Activated CD4-positive, alpha-beta memory T cell treated with anti-CD3 and anti-CD28 coated beads for 36 hours (primary cell): ENCODE measurements at regions not wholly inside any gene's neighbourhood (a gene's known extent, or its start where the extent isn't known, plus 50 kb on each side); places are given as distances from the start of the nearest gene placed in this dataset.
"Not testable (repeated sequence)": the region's sequence is repeated elsewhere in the genome, so short reads cannot be mapped to it uniquely, and the experiment has no call there.

ENCODE experiments used
- CTCF ChIA-PET: fragments of 350-600 bp; sonication (Branson Sonifier 250); formaldehyde crosslinking; loops from one replicate; lab custom pipeline; 2021; ENCODE audit warnings: antibody characterized with exemption, inconsistent platforms; lab: Charles Lee
- POLR2A ChIA-PET: fragments of 350-600 bp; sonication (Branson Sonifier 250); formaldehyde crosslinking; loops from one replicate; lab custom pipeline; 2021; ENCODE audit warnings: antibody characterized with exemption; lab: Charles Lee
- DNase-seq: peaks from one replicate; pipeline ENCODE4 v3.0.0-alpha.2; 2020
- H3K27ac Mint-ChIP-seq: one replicate; pipeline ENCODE4 v1.8.0; 2021; ENCODE audit warnings: mixed read lengths
- H3K27me3 Mint-ChIP-seq: one replicate; pipeline ENCODE4 v1.8.0; 2021; ENCODE audit warnings: mixed read lengths
- H3K36me3 Mint-ChIP-seq: one replicate; pipeline ENCODE4 v1.8.0; 2021; ENCODE audit warnings: mixed read lengths
- H3K4me1 Mint-ChIP-seq: one replicate; pipeline ENCODE4 v1.8.0; 2021; ENCODE audit warnings: low read depth, mixed read lengths
- H3K4me3 Mint-ChIP-seq: one replicate; pipeline ENCODE4 v1.8.0; 2021; ENCODE audit warnings: mild to moderate bottlenecking, mixed read lengths
- H3K9me3 Mint-ChIP-seq: one replicate; pipeline ENCODE4 v1.8.0; 2021; ENCODE audit warnings: mixed read lengths
- intact Hi-C: fragments of 100-400 bp; cut with micrococcal nuclease; formaldehyde crosslinking; loops from one replicate; pipeline ENCODE4 v1.15.1; 2023

DNA sequence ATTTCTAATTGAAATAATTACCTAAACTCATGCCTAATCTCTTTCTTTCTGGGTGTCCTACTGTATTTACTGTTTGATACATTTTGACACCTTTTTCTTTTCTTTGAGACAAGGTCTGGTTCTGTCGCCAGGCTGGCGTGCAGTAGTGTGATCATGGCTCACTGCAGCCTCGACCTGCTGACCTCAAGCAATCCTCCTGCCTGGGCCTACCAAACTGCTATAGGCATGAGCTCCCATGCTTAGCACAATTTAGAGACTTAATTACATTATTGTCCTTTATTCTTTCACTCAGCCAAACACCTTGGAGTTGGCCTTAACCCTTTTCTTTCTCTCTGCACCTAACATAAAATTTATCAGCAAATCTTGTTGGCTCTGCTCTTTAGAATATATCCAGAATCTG, 139.8 kb upstream of the KIF26B start:
- Mint-ChIP-seq H3K4me1 (no peaks in the 10 kb centered on the region), H3K27me3 (no peaks in the 10 kb centered on the region), H3K36me3 (no peaks in the 10 kb centered on the region), H3K4me3 (no peak overlapping the region), H3K9me3 (no peaks in the 10 kb centered on the region), H3K27ac (no peak overlapping the region)
- DNase-seq = no peak
- intact Hi-C loops = no loop called here
- CTCF ChIA-PET = no interaction called here
- POLR2A ChIA-PET = no interaction called here

DNA sequence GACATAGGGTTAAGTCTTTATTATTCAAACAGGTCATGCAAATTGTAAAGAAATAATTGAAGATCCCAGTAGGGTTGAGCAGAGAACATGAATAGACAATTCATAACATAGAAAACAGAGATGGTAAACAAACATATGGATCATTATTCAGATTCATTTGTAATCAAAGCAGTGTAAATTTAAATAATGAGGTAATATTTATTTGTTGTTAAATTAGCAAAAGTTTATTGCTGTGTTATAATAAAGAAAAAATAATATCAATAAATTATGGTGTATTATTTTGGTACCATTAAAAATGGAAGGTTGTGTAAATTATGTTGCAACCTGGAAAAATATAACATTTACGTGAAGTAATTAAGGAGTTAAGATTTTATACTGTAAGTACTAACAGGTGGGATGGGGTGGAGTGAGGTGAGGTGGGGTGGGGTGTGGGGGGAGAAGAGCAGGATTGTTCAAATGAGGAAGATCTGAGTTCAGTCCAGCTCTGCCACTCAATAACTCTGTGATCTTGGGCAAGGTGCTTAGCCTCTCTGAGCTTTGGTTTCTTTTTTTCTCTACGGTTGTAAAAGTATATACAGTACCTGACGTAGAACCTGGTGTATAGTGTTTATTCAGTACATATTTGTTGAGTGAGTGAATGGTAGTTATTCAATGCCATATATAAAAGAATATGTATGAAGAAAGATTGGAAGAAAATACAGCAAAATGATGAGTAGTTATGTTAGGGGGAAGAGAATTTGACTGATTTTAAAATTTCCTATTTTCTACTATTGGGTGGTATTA, 140.3 kb upstream of the KIF26B start:
- ChIA-PET CTCF (no interaction called here), POLR2A (no interaction called here)
- Mint-ChIP-seq H3K27me3 (no peaks in the 10 kb centered on the region), H3K27ac (no peak overlapping the region), H3K4me3 (no peak overlapping the region), H3K9me3 (no peaks in the 10 kb centered on the region), H3K4me1 (no peaks in the 10 kb centered on the region), H3K36me3 (no peaks in the 10 kb centered on the region)
- intact Hi-C loops = no loop called here
- no peak for DNase-seq

DNA sequence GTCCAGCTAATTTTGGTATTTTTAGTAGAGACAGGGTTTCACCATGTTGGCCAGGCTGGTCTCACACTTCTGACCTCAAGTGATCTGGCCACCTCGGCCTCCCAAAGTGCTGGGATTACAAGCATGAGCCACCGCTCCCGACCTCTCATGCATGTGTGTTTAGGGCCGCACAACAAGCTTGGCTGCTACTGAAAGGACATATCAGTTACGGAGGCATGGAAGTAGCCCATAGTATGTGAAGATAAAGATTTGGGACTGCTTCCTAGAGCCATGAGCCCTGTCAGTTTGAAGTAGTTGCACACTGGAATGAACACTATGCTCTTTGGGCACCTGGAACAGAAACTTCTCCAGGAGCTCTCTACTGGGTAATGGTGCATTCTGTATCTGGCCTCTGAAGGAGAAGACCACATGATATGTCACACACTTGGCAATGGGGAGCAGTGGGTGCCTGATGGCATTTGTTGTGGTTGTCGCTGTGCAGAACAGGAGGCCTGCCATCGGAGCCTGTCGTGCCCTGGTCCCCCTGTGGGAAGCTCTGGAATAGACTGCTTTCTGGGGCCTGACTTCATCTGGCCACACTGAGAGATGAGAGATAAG, 144.7 kb upstream of the KIF26B start:
- no peak overlapping the region for H3K4me3 Mint-ChIP-seq
- H3K27ac Mint-ChIP-seq = no peak overlapping the region
- no peaks in the 10 kb centered on the region for H3K27me3 Mint-ChIP-seq
- DNase-seq = no peak
- intact Hi-C loops = no loop called here
- CTCF ChIA-PET = interaction anchor here (1.1 kb wide), 1 partner anchor 32 kb away, joined by 3 read pairs; no protein-coding TSS in a partner anchor
- POLR2A ChIA-PET = no interaction called here
- no peaks in the 10 kb centered on the region for H3K9me3 Mint-ChIP-seq
- H3K4me1 Mint-ChIP-seq = no peaks in the 10 kb centered on the region
- H3K36me3 Mint-ChIP-seq = no peaks in the 10 kb centered on the region

DNA sequence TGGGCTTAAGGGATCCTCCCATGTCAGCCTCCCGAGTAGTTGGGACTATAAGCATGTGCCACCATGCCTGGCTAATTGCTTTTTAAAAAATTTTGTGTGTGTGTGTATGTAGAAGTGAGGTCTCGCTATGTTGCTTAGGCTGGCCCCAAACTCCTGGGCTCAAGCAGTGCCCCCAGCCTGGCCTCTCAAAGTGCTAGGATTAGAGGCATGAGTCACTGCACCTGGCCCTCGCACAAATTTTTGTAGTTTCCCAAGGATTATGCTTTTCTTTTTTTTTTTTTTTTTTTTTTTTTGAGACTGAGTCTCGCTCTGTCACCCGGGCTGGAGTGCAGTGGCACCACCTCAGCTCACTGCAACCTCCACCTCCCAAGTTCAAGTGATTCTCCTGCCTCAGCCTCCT, 144.4 kb upstream of the HNRNPU start:
- CTCF ChIA-PET = interaction anchor here (2.0 kb wide), 1 partner anchor 34 kb away, joined by 6 read pairs; no protein-coding TSS in a partner anchor
- Mint-ChIP-seq H3K36me3 (no peaks in the 10 kb centered on the region), H3K9me3 (no peaks in the 10 kb centered on the region), H3K27me3 (no peaks in the 10 kb centered on the region), H3K4me3 (no peak overlapping the region), H3K4me1 (no peaks in the 10 kb centered on the region), H3K27ac (no peak overlapping the region)
- no peak for DNase-seq
- POLR2A ChIA-PET = interaction anchor here (0.6 kb wide), 1 partner anchor 115 kb away, joined by 4 read pairs; no protein-coding TSS in a partner anchor
- intact Hi-C loops = no loop called here

DNA sequence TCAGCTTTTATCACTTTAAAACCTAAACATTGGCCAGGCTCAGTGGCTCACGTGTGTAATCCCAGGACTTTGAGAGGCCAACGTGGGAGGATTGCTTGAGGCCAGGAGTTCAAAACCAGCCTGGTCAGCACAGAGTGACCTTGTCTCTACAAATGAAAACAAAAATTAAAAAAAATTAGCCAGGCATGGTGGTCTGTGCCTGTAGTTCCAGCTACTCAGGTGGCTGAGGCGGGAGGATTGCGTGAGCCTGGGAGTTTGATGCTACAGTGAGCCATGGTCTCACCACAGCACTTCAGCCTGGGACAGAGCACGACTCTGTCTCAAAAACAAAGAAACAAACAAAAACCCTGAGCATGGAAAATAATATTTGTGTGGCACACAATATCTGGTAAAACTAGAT, 143.5 kb upstream of the HNRNPU start:
- CTCF ChIA-PET = interaction anchor here (2.0 kb wide), 1 partner anchor 35 kb away, joined by 6 read pairs; no protein-coding TSS in a partner anchor
- H3K36me3 Mint-ChIP-seq = no peaks in the 10 kb centered on the region
- H3K27ac Mint-ChIP-seq = no peak overlapping the region
- no peaks in the 10 kb centered on the region for H3K9me3 Mint-ChIP-seq
- intact Hi-C loops = no loop called here
- no peak overlapping the region for H3K4me3 Mint-ChIP-seq
- DNase-seq = no peak
- H3K4me1 Mint-ChIP-seq = no peaks in the 10 kb centered on the region
- H3K27me3 Mint-ChIP-seq = no peaks in the 10 kb centered on the region
- POLR2A ChIA-PET = no interaction called here

DNA sequence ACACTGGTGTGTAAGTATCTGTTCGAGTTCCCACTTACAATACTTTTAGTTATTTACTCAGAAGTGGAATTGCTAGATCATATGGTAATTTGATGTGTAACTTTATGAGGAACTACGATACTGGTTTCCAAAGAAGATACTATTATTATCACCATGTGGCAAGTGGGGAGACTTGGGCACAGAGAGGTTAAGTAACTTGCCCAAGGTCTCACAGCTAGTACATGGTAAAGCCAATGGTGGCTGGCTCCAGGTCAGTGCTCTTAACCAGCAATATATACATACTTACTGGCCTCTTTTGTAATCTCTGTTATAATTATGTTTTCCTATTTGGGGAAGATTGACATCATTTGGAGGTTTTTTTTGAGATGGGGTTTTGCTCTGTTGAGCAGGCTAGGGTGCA, 138.9 kb upstream of the HNRNPU start:
- intact Hi-C loops = no loop called here
- no peaks in the 10 kb centered on the region for H3K4me1 Mint-ChIP-seq
- no peak for DNase-seq
- no peak overlapping the region for H3K4me3 Mint-ChIP-seq
- no peaks in the 10 kb centered on the region for H3K9me3 Mint-ChIP-seq
- no peaks in the 10 kb centered on the region for H3K36me3 Mint-ChIP-seq
- ChIA-PET POLR2A (no interaction called here), CTCF (no interaction called here)
- no peak overlapping the region for H3K27ac Mint-ChIP-seq
- H3K27me3 Mint-ChIP-seq = no peaks in the 10 kb centered on the region

DNA sequence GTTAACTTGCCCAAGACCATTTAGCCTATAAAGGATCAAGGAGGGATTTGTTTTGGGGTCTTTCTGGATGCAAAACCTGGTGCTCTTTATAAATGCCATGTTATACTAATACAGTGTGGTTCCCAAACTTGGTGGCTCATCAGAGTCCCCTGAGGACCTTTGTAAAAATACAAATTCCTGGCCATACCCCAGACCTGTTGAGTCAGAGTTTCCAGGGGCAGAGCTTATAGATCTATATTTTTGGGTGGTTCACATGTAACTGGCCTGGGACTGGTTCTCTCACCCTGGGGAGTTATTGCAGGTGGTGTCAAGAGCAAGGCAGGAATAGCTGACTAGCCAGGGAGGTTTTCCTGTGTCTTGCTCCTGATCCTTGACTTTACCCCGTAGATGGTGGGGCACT, 136.9 kb upstream of the HNRNPU start:
- Mint-ChIP-seq H3K4me1 (no peaks in the 10 kb centered on the region), H3K4me3 (no peak overlapping the region), H3K27me3 (peaks cover 2% of the 10 kb centered on the region), H3K36me3 (no peaks in the 10 kb centered on the region), H3K9me3 (no peaks in the 10 kb centered on the region), H3K27ac (no peak overlapping the region)
- ChIA-PET POLR2A (no interaction called here), CTCF (interaction anchor here (0.6 kb wide), 1 partner anchor 41 kb away, joined by 3 read pairs; no protein-coding TSS in a partner anchor)
- intact Hi-C loops = no loop called here
- no peak for DNase-seq

DNA sequence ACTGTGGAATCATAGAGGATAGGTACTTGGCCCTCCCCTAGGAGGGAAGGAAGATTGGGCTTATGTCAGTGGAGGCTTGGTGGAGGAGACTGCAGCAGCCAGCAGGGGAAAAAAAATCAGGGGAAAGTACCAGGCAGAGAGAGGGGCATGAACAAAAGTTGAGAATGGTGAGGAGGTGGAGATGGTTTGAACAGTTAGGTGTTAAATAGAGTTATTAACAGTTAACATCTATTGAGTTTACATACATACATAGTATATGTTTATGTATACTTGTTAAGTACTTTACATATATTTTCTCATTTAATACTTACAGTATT, 136.5 kb upstream of the HNRNPU start:
- H3K27me3 Mint-ChIP-seq = peaks cover 2% of the 10 kb centered on the region
- H3K4me1 Mint-ChIP-seq = no peaks in the 10 kb centered on the region
- intact Hi-C loops = no loop called here
- H3K36me3 Mint-ChIP-seq = no peaks in the 10 kb centered on the region
- no peaks in the 10 kb centered on the region for H3K9me3 Mint-ChIP-seq
- no peak overlapping the region for H3K27ac Mint-ChIP-seq
- CTCF ChIA-PET = interaction anchor here (0.6 kb wide), 1 partner anchor 41 kb away, joined by 3 read pairs; no protein-coding TSS in a partner anchor
- DNase-seq = no peak
- POLR2A ChIA-PET = no interaction called here
- H3K4me3 Mint-ChIP-seq = no peak overlapping the region

DNA sequence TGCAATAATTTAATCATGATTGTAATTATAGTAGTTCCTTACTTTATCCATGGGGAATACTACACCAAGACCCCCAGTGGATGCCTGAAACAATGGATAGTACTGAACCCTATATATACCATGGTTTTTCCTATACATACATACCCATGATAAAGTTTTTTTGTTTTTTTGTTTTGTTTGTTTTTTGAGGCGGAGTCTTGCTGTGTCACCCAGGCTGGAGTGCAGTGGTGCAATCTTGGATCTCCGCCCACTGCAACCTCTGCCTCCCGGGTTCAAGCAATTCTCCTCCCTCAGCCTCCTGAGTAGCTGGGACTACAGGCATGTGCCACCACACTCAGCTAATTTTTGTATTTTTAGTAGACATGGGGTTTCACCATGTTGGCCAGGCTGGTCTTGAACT, 135.3 kb upstream of the HNRNPU start:
- DNase-seq, H3K9me3 Mint-ChIP-seq, H3K4me1 Mint-ChIP-seq, H3K27me3 Mint-ChIP-seq, H3K27ac Mint-ChIP-seq, POLR2A ChIA-PET, H3K4me3 Mint-ChIP-seq, H3K36me3 Mint-ChIP-seq, CTCF ChIA-PET, intact Hi-C loops: not testable (repeated sequence)

DNA sequence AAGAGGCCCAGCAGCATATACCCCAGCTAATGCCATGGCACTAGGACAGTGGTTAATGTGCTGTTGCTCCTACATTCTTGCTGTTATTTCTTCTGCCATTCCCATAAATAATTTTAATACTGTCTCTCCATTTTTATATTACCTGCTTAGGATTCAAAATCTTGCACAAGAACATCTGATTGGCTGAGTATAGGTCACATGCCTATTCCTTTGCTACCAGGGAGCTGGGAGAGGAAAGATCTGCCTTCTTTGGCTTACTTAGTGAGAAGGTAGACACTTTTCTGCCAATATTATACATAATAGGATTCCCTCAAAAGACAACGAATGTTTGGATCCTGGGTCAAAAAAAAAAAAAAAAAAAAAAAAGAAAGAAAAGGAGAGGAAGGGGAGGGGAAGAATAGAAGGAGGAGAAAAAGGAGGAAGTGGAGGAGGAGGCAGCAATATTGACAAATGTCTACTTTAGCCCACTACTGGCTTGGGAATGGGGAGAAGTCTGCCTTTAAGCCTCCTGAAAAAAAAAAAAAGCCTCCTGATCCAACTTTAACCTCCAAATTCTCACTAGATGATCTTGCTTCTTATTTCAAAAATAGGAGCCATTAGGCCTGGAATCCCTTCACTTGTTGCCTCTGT, 134.5 kb upstream of the HNRNPU start:
- Mint-ChIP-seq H3K27ac (no peak overlapping the region), H3K9me3 (no peaks in the 10 kb centered on the region)
- CTCF ChIA-PET = no interaction called here

DNA sequence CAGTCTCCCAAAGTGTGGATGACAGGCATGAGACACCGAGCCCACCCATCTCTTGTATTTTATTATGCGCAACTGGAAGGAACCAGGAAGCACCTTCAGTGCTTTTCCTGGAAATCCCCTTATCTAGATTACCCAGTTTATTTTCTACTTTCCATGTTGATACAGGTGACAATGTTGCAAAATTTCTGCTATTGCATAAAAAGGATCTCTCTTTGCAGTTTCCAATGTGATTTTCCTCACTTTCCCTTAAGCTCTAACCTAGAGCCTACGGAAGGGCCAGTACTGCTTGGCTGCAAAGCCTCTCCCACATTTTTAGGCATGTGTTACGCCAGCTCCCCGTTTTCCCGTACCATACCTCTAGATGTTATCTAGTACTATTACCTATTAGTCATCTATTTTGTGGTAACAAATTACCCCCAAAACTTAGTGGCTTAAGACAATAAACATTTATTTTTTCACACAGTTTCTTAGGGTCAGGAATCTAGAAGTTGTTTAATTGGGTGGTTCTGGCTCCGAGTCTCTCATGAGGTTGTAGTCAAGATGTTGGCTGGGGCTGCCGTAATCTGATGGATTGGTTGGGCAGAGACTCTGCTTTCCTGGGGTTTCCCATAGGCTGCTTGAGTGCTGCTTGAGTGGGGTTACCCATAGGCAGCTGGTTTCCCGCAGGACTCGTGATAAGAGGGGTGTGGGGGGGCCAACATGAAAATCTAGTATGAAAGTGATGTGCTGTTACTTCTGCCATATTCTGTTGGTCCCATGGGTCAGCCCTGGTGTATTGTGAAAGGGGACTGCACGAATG, 131.5 kb upstream of the HNRNPU start:
- Mint-ChIP-seq H3K27me3 (peaks cover 2% of the 10 kb centered on the region), H3K9me3 (no peaks in the 10 kb centered on the region), H3K4me3 (no peak overlapping the region), H3K36me3 (no peaks in the 10 kb centered on the region), H3K27ac (no peak overlapping the region), H3K4me1 (no peaks in the 10 kb centered on the region)
- CTCF ChIA-PET = no interaction called here
- POLR2A ChIA-PET = no interaction called here
- intact Hi-C loops = no loop called here
- DNase-seq = no peak

More for the DNA sequence above, 134.5 kb upstream of the HNRNPU start:
- intact Hi-C loops = no loop called here
- Mint-ChIP-seq H3K36me3 (no peaks in the 10 kb centered on the region), H3K4me3 (no peak overlapping the region), H3K27me3 (peaks cover 2% of the 10 kb centered on the region), H3K4me1 (no peaks in the 10 kb centered on the region)
- POLR2A ChIA-PET = no interaction called here
- no peak for DNase-seq

DNA sequence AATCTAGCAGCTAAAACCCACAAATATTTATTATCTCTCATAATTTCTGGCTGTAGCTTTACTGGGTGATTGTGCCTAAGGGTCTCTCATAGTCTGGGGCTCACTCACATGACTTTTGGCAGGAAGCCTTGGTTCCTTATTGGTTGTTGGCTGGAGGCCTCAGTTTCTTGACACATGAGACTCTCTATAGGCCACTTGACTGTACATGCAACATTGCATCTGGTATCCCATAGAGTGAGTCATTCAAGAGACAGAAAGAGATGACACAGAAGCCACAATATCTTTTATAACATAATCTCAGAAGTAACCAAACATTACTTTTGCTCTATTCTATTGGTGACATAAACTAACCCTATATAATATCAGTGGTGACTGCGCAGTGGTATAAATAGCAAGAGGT, 128.5 kb upstream of the HNRNPU start:
- POLR2A ChIA-PET = no interaction called here
- Mint-ChIP-seq H3K4me3 (no peak overlapping the region), H3K9me3 (no peaks in the 10 kb centered on the region), H3K27ac (no peak overlapping the region), H3K4me1 (no peaks in the 10 kb centered on the region), H3K27me3 (peaks cover 1% of the 10 kb centered on the region), H3K36me3 (no peaks in the 10 kb centered on the region)
- intact Hi-C loops = no loop called here
- DNase-seq = no peak
- CTCF ChIA-PET = interaction anchor here (1.1 kb wide), 2 partner anchors 50 to 129 kb away, joined by 3 read pairs; no protein-coding TSS in a partner anchor
